ENCODE measurements at regions not wholly inside any gene's neighbourhood (a gene's known extent, or its start where the extent isn't known, plus 50 kb on each side); places are given as distances from the start of the nearest gene placed in this dataset.

GRCh38 chr9:16121601-16122286 lies 568.9 kb downstream of the CCDC171 start:
- no peaks in the 10 kb centered on the region for H3K36me3 ChIP-seq (replicated peaks; ENCODE audit: control insufficient read depth, insufficient read depth, low read length)
- DNase-seq, result no peak
- no peaks in the 10 kb centered on the region for H3K27me3 ChIP-seq (ENCODE audit: control insufficient read depth, insufficient read depth, low read length)
- no peak overlapping the region for H3K4me3 ChIP-seq (ENCODE audit: insufficient read depth, low read depth, low read length)

- DNase-seq, result no peak
- H3K27me3 ChIP-seq (ENCODE audit: control insufficient read depth, insufficient read depth, low read length), result no peaks in the 10 kb centered on the region
Measured at GRCh38 chr9:16125629-16126028, 572.8 kb downstream of the CCDC171 start.

GRCh38 chr9:16126042-16126441 lies 573.2 kb downstream of the CCDC171 start:
- no peaks in the 10 kb centered on the region for H3K27me3 ChIP-seq (ENCODE audit: control insufficient read depth, insufficient read depth, low read length)
- no peak for DNase-seq
- H3K4me3 ChIP-seq (ENCODE audit: insufficient read depth, low read depth, low read length), result no peak overlapping the region
- H3K36me3 ChIP-seq (replicated peaks; ENCODE audit: control insufficient read depth, insufficient read depth, low read length), result no peaks in the 10 kb centered on the region

More at GRCh38 chr9:16125629-16126028, 572.8 kb downstream of the CCDC171 start:
- Histone ChIP-seq H3K36me3 (replicated peaks; ENCODE audit: control insufficient read depth, insufficient read depth, low read length) (no peaks in the 10 kb centered on the region), H3K4me3 (ENCODE audit: insufficient read depth, low read depth, low read length) (no peak overlapping the region)

- Histone ChIP-seq H3K36me3 (replicated peaks; ENCODE audit: control insufficient read depth, insufficient read depth, low read length) (no peaks in the 10 kb centered on the region), H3K4me3 (ENCODE audit: insufficient read depth, low read depth, low read length) (no peak overlapping the region), H3K27me3 (ENCODE audit: control insufficient read depth, insufficient read depth, low read length) (no peaks in the 10 kb centered on the region)
- no peak for DNase-seq
Measured at GRCh38 chr9:16128003-16128402, 575.2 kb downstream of the CCDC171 start.

- no peaks in the 10 kb centered on the region for H3K27me3 ChIP-seq (ENCODE audit: control insufficient read depth, insufficient read depth, low read length)
- DNase-seq, result peak; percentile 78
- no peak overlapping the region for H3K4me3 ChIP-seq (ENCODE audit: insufficient read depth, low read depth, low read length)
- H3K36me3 ChIP-seq (replicated peaks; ENCODE audit: control insufficient read depth, insufficient read depth, low read length), result no peaks in the 10 kb centered on the region
Measured at GRCh38 chr9:16131264-16131663, 578.4 kb downstream of the CCDC171 start.

GRCh38 chr9:16132513-16132912 lies 579.7 kb downstream of the CCDC171 start:
- Histone ChIP-seq H3K36me3 (replicated peaks; ENCODE audit: control insufficient read depth, insufficient read depth, low read length) (no peaks in the 10 kb centered on the region), H3K4me3 (ENCODE audit: insufficient read depth, low read depth, low read length) (no peak overlapping the region), H3K27me3 (ENCODE audit: control insufficient read depth, insufficient read depth, low read length) (no peaks in the 10 kb centered on the region)
- no peak for DNase-seq

- H3K4me3 ChIP-seq (ENCODE audit: insufficient read depth, low read depth, low read length), result no peak overlapping the region
- no peaks in the 10 kb centered on the region for H3K36me3 ChIP-seq (replicated peaks; ENCODE audit: control insufficient read depth, insufficient read depth, low read length)
- DNase-seq, result no peak
- H3K27me3 ChIP-seq (ENCODE audit: control insufficient read depth, insufficient read depth, low read length), result no peaks in the 10 kb centered on the region
Measured at GRCh38 chr9:16133032-16133431, 580.2 kb downstream of the CCDC171 start.

GRCh38 chr9:16133556-16134227 lies 580.8 kb downstream of the CCDC171 start:
- peak; percentile 84 for DNase-seq
- H3K27me3 ChIP-seq (ENCODE audit: control insufficient read depth, insufficient read depth, low read length), result no peaks in the 10 kb centered on the region
- H3K4me3 ChIP-seq (ENCODE audit: insufficient read depth, low read depth, low read length), result no peak overlapping the region
- H3K36me3 ChIP-seq (replicated peaks; ENCODE audit: control insufficient read depth, insufficient read depth, low read length), result no peaks in the 10 kb centered on the region

GRCh38 chr9:16134351-16134750 lies 581.5 kb downstream of the CCDC171 start:
- Histone ChIP-seq H3K36me3 (replicated peaks; ENCODE audit: control insufficient read depth, insufficient read depth, low read length) (no peaks in the 10 kb centered on the region), H3K4me3 (ENCODE audit: insufficient read depth, low read depth, low read length) (no peak overlapping the region), H3K27me3 (ENCODE audit: control insufficient read depth, insufficient read depth, low read length) (no peaks in the 10 kb centered on the region)
- no peak for DNase-seq

- Histone ChIP-seq H3K4me3 (ENCODE audit: insufficient read depth, low read depth, low read length) (no peak overlapping the region), H3K36me3 (replicated peaks; ENCODE audit: control insufficient read depth, insufficient read depth, low read length) (no peaks in the 10 kb centered on the region), H3K27me3 (ENCODE audit: control insufficient read depth, insufficient read depth, low read length) (no peaks in the 10 kb centered on the region)
- no peak for DNase-seq
Measured at GRCh38 chr9:16135968-16136367, 583.1 kb downstream of the CCDC171 start.

- Histone ChIP-seq H3K36me3 (replicated peaks; ENCODE audit: control insufficient read depth, insufficient read depth, low read length) (no peaks in the 10 kb centered on the region), H3K4me3 (ENCODE audit: insufficient read depth, low read depth, low read length) (no peak overlapping the region), H3K27me3 (ENCODE audit: control insufficient read depth, insufficient read depth, low read length) (no peaks in the 10 kb centered on the region)
- no peak for DNase-seq
Measured at GRCh38 chr9:16136451-16136850, 583.6 kb downstream of the CCDC171 start.

GRCh38 chr9:16136961-16137360 lies 584.1 kb downstream of the CCDC171 start:
- Histone ChIP-seq H3K4me3 (ENCODE audit: insufficient read depth, low read depth, low read length) (no peak overlapping the region), H3K36me3 (replicated peaks; ENCODE audit: control insufficient read depth, insufficient read depth, low read length) (no peaks in the 10 kb centered on the region), H3K27me3 (ENCODE audit: control insufficient read depth, insufficient read depth, low read length) (no peaks in the 10 kb centered on the region)
- no peak for DNase-seq

- Histone ChIP-seq H3K36me3 (replicated peaks; ENCODE audit: control insufficient read depth, insufficient read depth, low read length) (no peaks in the 10 kb centered on the region), H3K4me3 (ENCODE audit: insufficient read depth, low read depth, low read length) (no peak overlapping the region), H3K27me3 (ENCODE audit: control insufficient read depth, insufficient read depth, low read length) (no peaks in the 10 kb centered on the region)
- no peak for DNase-seq
Measured at GRCh38 chr9:16138561-16139491, 586.0 kb downstream of the CCDC171 start.

GRCh38 chr9:16139774-16140173 lies 586.9 kb downstream of the CCDC171 start:
- DNase-seq, result no peak
- no peaks in the 10 kb centered on the region for H3K36me3 ChIP-seq (replicated peaks; ENCODE audit: control insufficient read depth, insufficient read depth, low read length)
- no peaks in the 10 kb centered on the region for H3K27me3 ChIP-seq (ENCODE audit: control insufficient read depth, insufficient read depth, low read length)
- no peak overlapping the region for H3K4me3 ChIP-seq (ENCODE audit: insufficient read depth, low read depth, low read length)

- DNase-seq, result no peak
- H3K4me3 ChIP-seq (ENCODE audit: insufficient read depth, low read depth, low read length), result no peak overlapping the region
- H3K36me3 ChIP-seq (replicated peaks; ENCODE audit: control insufficient read depth, insufficient read depth, low read length), result no peaks in the 10 kb centered on the region
- H3K27me3 ChIP-seq (ENCODE audit: control insufficient read depth, insufficient read depth, low read length), result no peaks in the 10 kb centered on the region
Measured at GRCh38 chr9:16143310-16143709, 590.5 kb downstream of the CCDC171 start.
